NCI-H128 (cell line): ENCODE measurements at regions not wholly inside any gene's neighbourhood (a gene's known extent, or its start where the extent isn't known, plus 50 kb on each side); places are given as distances from the start of the nearest gene placed in this dataset.

Experiments
- DNase-seq: peaks from one replicate; lab custom pipeline; 2025; ENCODE audit not compliant: unreplicated experiment; lab: John Stamatoyannopoulos, UW

- DNase-seq = no peak
Observed at GRCh38 chr3:18007980-18008379, 265.5 kb upstream of the TBC1D5 start.

- no peak for DNase-seq
Observed at GRCh38 chr3:17995769-17996168, 253.3 kb upstream of the TBC1D5 start.

GRCh38 chr3:17994167-17994566, 251.7 kb upstream of the TBC1D5 start:
- no peak for DNase-seq

GRCh38 chr3:17990390-17990789, 248.0 kb upstream of the TBC1D5 start:
- no peak for DNase-seq

- no peak for DNase-seq
Observed at GRCh38 chr3:17986348-17986816, 244.0 kb upstream of the TBC1D5 start.

GRCh38 chr3:17985658-17986347, 243.4 kb upstream of the TBC1D5 start:
- no peak for DNase-seq

- no peak for DNase-seq
Observed at GRCh38 chr3:17983106-17983505, 240.7 kb upstream of the TBC1D5 start.

GRCh38 chr3:17982211-17982880, 239.9 kb upstream of the TBC1D5 start:
- no peak for DNase-seq

- no peak for DNase-seq
Observed at GRCh38 chr3:17980863-17981262, 238.4 kb upstream of the TBC1D5 start.

- DNase-seq = no peak
Observed at GRCh38 chr3:17979911-17980310, 237.5 kb upstream of the TBC1D5 start.

GRCh38 chr3:17979252-17979651, 236.8 kb upstream of the TBC1D5 start:
- no peak for DNase-seq

- DNase-seq = no peak
Observed at GRCh38 chr3:17974206-17974841, 231.9 kb upstream of the TBC1D5 start.

- DNase-seq = no peak
Observed at GRCh38 chr3:17972959-17973906, 230.8 kb upstream of the TBC1D5 start.

GRCh38 chr3:17972476-17972875, 230.0 kb upstream of the TBC1D5 start:
- no peak for DNase-seq

- no peak for DNase-seq
Observed at GRCh38 chr3:17972030-17972429, 229.6 kb upstream of the TBC1D5 start.

GRCh38 chr3:17969985-17970568, 227.6 kb upstream of the TBC1D5 start:
- DNase-seq = no peak

- DNase-seq = no peak
Observed at GRCh38 chr3:17969244-17969643, 226.8 kb upstream of the TBC1D5 start.

GRCh38 chr3:17967953-17968607, 225.6 kb upstream of the TBC1D5 start:
- DNase-seq = no peak

GRCh38 chr3:17967111-17967510, 224.7 kb upstream of the TBC1D5 start:
- DNase-seq = no peak

- no peak for DNase-seq
Observed at GRCh38 chr3:17965331-17965730, 222.9 kb upstream of the TBC1D5 start.
